HCT116 (cell line): ENCODE measurements at regions not wholly inside any gene's neighbourhood (a gene's known extent, or its start where the extent isn't known, plus 50 kb on each side); places are given as distances from the start of the nearest gene placed in this dataset.

Experiments used
- ATAC-seq: fragments of 200-7000 bp; cut with Tn5 transposase; 2 replicates; pipeline ENCODE4 v1.9.1; 2020; ENCODE audit warnings: mild to moderate bottlenecking, moderate library complexity
- BruUV-seq: library from RNA; stranded (reverse); fragments of 400-500 nt; replicated peaks from 2 replicates; lab custom pipeline; 2021; lab: Mats Ljungman, UMichigan
- CTCF ChIA-PET: fragments of 300-600 bp; sonication (Branson Sonifier 250); formaldehyde crosslinking; loops from one replicate; lab custom pipeline; 2021; ENCODE audit warnings: antibody characterized with exemption; lab: Charles Lee
- POLR2A ChIA-PET: fragments of 300-600, 350-600 bp; sonication (Branson Sonifier 250); formaldehyde crosslinking; loops from one replicate; lab custom pipeline; 2021; ENCODE audit warnings: antibody characterized with exemption; lab: Charles Lee
- RAD21 ChIA-PET, 2 experiments: fragments of 300-600 bp; sonication (Branson Sonifier 250); formaldehyde crosslinking; loops; one replicate each; lab custom pipeline; 2023; ENCODE audit warnings: low total read pairs in 2 of 2; ENCODE audit not compliant: uncharacterized antibody in 2 of 2, unreplicated experiment in 2 of 2, low non-redundant PET in 1 of 2; lab: Charles Lee
- DNase-seq: peaks from one replicate; pipeline ENCODE4 v3.0.0-alpha.2; 2010; ENCODE audit warnings: low read depth, low spot score
- H2AFZ ChIP-seq: fragments of 200-600 bp; shearing (Covaris generic), sonication (generic); 2 replicates; pipeline ENCODE4 v1.6.1; 2017; ENCODE audit warnings: low read depth, mixed run types, mixed read lengths, antibody characterized with exemption, low read length; ENCODE audit not compliant: poor library complexity, severe bottlenecking
- H3K27ac ChIP-seq: 2 replicates; pipeline ENCODE4 v1.5.1; 2012; ENCODE audit warnings: low read depth, low read length
- H3K27me3 ChIP-seq: fragments of 200-600 bp; sonication (generic); 2 replicates; pipeline ENCODE4 v1.6.1; 2016; ENCODE audit warnings: mixed run types, low read length, mixed read lengths; ENCODE audit not compliant: insufficient read depth
- H3K36me3 ChIP-seq, 2 experiments: fragments of 200-500 bp in 1 of 2; fragments of 200-600 bp in 1 of 2; sonication (Bioruptor generic) in 1 of 2; sonication (generic) in 1 of 2; 2 replicates each; pipeline versions ENCODE4 v1.5.1 to v1.6.1; 2014 to 2016; ENCODE audit warnings: low read length in 2 of 2, inconsistent platforms in 1 of 2, mixed read lengths in 1 of 2, mixed run types in 1 of 2; ENCODE audit not compliant: insufficient read depth in 2 of 2, control insufficient read depth in 1 of 2
- H3K4me1 ChIP-seq, 2 experiments: fragments of 200-600 bp in 1 of 2; sonication (generic) in 1 of 2; 2 replicates each; pipeline versions ENCODE4 v1.5.1 to v1.6.1; 2012 to 2017; ENCODE audit warnings: low read length in 2 of 2, inconsistent platforms in 1 of 2, mild to moderate bottlenecking in 1 of 2, mixed read lengths in 1 of 2, mixed run types in 1 of 2, moderate library complexity in 1 of 2; ENCODE audit not compliant: insufficient read depth in 2 of 2, control insufficient read depth in 1 of 2
- H3K4me2 ChIP-seq: fragments of 200-600 bp; sonication (generic); 2 replicates; pipeline ENCODE4 v1.6.1; 2017; ENCODE audit warnings: mixed run types, low read length, mixed read lengths
- H3K4me3 ChIP-seq, 2 experiments: fragments of 200-600 bp in 1 of 2; sonication (generic) in 1 of 2; replicated peaks in 1 of 2; 2 replicates each; pipeline ENCODE4 v1.5.1; 2011 to 2016; ENCODE audit warnings: low read length in 2 of 2, control low read depth in 1 of 2, low read depth in 1 of 2, mild to moderate bottlenecking in 1 of 2, mixed read lengths in 1 of 2, mixed run types in 1 of 2
- H3K79me2 ChIP-seq: fragments of 200-600 bp; sonication (generic); 2 replicates; pipeline ENCODE4 v1.6.1; 2017; ENCODE audit warnings: mild to moderate bottlenecking, mixed run types, low read length, moderate library complexity, mixed read lengths; ENCODE audit not compliant: insufficient read depth
- H3K9ac ChIP-seq: fragments of 200-600 bp; sonication (generic); 2 replicates; pipeline ENCODE4 v1.6.1; 2016; ENCODE audit warnings: low read length, mixed read lengths
- H3K9me2 ChIP-seq: fragments of 200-600 bp; sonication (generic), shearing (Covaris generic); 2 replicates; pipeline ENCODE4 v1.6.1; 2017; ENCODE audit warnings: mixed run types, mild to moderate bottlenecking, moderate library complexity; ENCODE audit not compliant: insufficient read depth
- H3K9me3 ChIP-seq, 2 experiments: fragments of 200-500 bp in 1 of 2; fragments of 200-600 bp in 1 of 2; sonication (Bioruptor generic) in 1 of 2; sonication (generic) in 1 of 2; 2 replicates each; pipeline ENCODE4 v1.6.1; 2014 to 2017; ENCODE audit warnings: low read length in 2 of 2, mixed read lengths in 2 of 2, inconsistent platforms in 1 of 2, low read depth in 1 of 2, mild to moderate bottlenecking in 1 of 2, mixed run types in 1 of 2, moderate library complexity in 1 of 2; ENCODE audit not compliant: control insufficient read depth in 1 of 2, insufficient read depth in 1 of 2
- H4K20me1 ChIP-seq: fragments of 200-600 bp; sonication (generic), shearing (Covaris generic); 2 replicates; pipeline ENCODE4 v1.6.1; 2017; ENCODE audit warnings: mixed run types, mild to moderate bottlenecking, moderate library complexity; ENCODE audit not compliant: insufficient read depth
- CBX3 ChIP-seq: IDR thresholded peaks from 2 replicates; pipeline ENCODE4 v1.6.1; 2012; ENCODE audit warnings: low read depth
- EGR1 ChIP-seq: IDR thresholded peaks from 2 replicates; pipeline ENCODE4 v1.6.1; 2012; ENCODE audit warnings: low read depth
- ELF1 ChIP-seq: IDR thresholded peaks from 2 replicates; pipeline ENCODE4 v1.6.1; 2012; ENCODE audit warnings: low read depth, borderline replicate concordance
- EZH2 ChIP-seq: fragments of 200-600 bp; sonication (generic); IDR thresholded peaks from 2 replicates; pipeline ENCODE4 v1.6.1; 2017; ENCODE audit warnings: antibody characterized with exemption, mixed run types
- FOSL1 ChIP-seq: IDR thresholded peaks from 2 replicates; pipeline ENCODE4 v1.6.1; 2012; ENCODE audit warnings: low read depth
- POLR2AphosphoS5 ChIP-seq: IDR thresholded peaks from 2 replicates; pipeline ENCODE4 v1.6.1; 2011; ENCODE audit warnings: mild to moderate bottlenecking, low read depth, low read length, moderate library complexity
- RAD21 ChIP-seq: IDR thresholded peaks from 2 replicates; pipeline ENCODE4 v1.6.1; 2012; ENCODE audit warnings: low read depth, mild to moderate bottlenecking
- YY1 ChIP-seq: IDR thresholded peaks from 2 replicates; pipeline ENCODE4 v1.6.1; 2011; ENCODE audit warnings: low read length, low read depth, moderate library complexity, mild to moderate bottlenecking; ENCODE audit not compliant: insufficient replicate concordance; ENCODE audit errors: extremely low read depth
- ZFX ChIP-seq: fragments of 450-650 bp; IDR thresholded peaks from 2 replicates; pipeline ENCODE4 v1.6.1; 2017
- intact Hi-C: fragments of 100-400 bp; cut with micrococcal nuclease; formaldehyde crosslinking; loops from 2 replicates; pipeline ENCODE4 v1.10.0; 2022
- TF ChIP-seq, protein P1 (sequence below), 3 experiments: fragments of 200-600 bp in 1 of 3; sonication (generic) in 1 of 3; IDR thresholded peaks in 2 of 3; conservative IDR thresholded peaks in 1 of 3; 2 replicates each; pipeline ENCODE4 v1.5.1; 2012 to 2017; ENCODE audit warnings: low read depth in 2 of 3, low read length in 2 of 3, antibody characterized with exemption in 1 of 3, borderline replicate concordance in 1 of 3, control low read depth in 1 of 3, mild to moderate bottlenecking in 1 of 3, mixed read lengths in 1 of 3, mixed run types in 1 of 3, moderate library complexity in 1 of 3; ENCODE audit not compliant: insufficient read depth in 1 of 3

DNA sequence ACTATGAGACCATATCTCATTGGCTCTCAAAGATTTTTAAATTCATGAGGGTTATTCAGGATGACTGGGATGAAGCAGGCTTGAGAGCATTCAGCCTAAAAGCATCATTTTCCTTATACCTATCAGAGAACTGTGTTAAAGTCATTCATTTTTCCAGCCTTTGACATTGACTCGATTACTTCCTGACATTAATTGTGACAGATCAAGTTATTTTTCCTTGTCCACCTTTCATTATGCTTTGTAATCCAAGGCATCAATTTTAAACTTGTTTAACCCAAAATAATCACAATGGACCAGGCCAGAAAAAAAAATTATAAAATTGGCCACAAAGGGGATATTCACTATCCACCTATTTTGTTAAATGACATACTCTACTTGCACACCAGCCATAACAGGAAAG, 1606.8 kb upstream of the PIK3C3 start:
- Histone ChIP-seq H3K27me3 (no peaks in the 10 kb centered on the region; the same call in 1 of the 2 replicates), H3K9ac (no peak overlapping the region), H3K9me3 (peaks cover 0 to 3% of the 10 kb centered on the region in 2 experiments; a peak in 2 of 4 replicates), H3K36me3 (no peaks in the 10 kb centered on the region), H3K4me3 (no peak overlapping the region), H4K20me1 (no peaks in the 10 kb centered on the region), H3K9me2 (no peaks in the 10 kb centered on the region), H2AFZ (no peak overlapping the region), H3K4me2 (no peak overlapping the region), H3K4me1 (no peaks in the 10 kb centered on the region), H3K79me2 (no peaks in the 10 kb centered on the region), H3K27ac (no peak overlapping the region)
- ATAC-seq = no peak
- no peak for DNase-seq
- POLR2A ChIA-PET = no interaction called here
- CTCF ChIA-PET = no interaction called here
- BruUV-seq = no TSS peak
- TF ChIP-seq ELF1 (no peak), CBX3 (no peak), POLR2AphosphoS5 (no peak), FOSL1 (no peak), ZFX (no peak), YY1 (no peak)
- RAD21 ChIA-PET = no interaction called here
- intact Hi-C loops = no loop called here

DNA sequence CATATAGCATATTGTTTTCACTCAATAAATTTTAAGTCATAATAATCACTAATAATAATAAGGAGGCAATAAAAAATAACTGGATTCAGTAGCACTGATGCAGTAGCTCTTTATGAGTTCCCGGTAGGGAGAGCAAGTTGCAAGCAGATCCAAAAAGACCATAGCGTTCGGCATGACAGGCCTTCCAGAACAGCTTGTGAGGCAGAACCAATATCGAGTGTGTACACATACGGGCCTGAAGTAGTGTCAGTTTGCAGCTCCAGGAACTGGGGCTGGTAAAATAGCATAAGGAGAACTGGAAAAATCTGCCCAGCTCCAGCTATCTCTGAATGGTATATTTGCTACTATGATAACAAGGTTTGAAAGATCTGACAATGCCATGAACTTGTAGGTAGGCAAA, 1607.8 kb upstream of the PIK3C3 start:
- no peak overlapping the region for H3K4me3 ChIP-seq
- no peaks in the 10 kb centered on the region for H3K27me3 ChIP-seq
- no peak overlapping the region for H3K9ac ChIP-seq
- intact Hi-C loops = no loop called here
- no peaks in the 10 kb centered on the region for H3K36me3 ChIP-seq
- no peak for DNase-seq
- BruUV-seq = no TSS peak
- peaks cover 0 to 3% of the 10 kb centered on the region in 2 experiments; a peak in 2 of 4 replicates for H3K9me3 ChIP-seq
- ChIA-PET CTCF (no interaction called here), POLR2A (no interaction called here), RAD21 (no interaction called here)
- no peaks in the 10 kb centered on the region for H3K79me2 ChIP-seq
- TF ChIP-seq FOSL1 = no peak
- TF ChIP-seq EZH2 = no peak
- TF ChIP-seq, protein P1, sequence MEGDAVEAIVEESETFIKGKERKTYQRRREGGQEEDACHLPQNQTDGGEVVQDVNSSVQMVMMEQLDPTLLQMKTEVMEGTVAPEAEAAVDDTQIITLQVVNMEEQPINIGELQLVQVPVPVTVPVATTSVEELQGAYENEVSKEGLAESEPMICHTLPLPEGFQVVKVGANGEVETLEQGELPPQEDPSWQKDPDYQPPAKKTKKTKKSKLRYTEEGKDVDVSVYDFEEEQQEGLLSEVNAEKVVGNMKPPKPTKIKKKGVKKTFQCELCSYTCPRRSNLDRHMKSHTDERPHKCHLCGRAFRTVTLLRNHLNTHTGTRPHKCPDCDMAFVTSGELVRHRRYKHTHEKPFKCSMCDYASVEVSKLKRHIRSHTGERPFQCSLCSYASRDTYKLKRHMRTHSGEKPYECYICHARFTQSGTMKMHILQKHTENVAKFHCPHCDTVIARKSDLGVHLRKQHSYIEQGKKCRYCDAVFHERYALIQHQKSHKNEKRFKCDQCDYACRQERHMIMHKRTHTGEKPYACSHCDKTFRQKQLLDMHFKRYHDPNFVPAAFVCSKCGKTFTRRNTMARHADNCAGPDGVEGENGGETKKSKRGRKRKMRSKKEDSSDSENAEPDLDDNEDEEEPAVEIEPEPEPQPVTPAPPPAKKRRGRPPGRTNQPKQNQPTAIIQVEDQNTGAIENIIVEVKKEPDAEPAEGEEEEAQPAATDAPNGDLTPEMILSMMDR (IDR thresholded peaks at IDR 0.05 in 2 of 3, conservative IDR thresholded peaks at IDR 0.05 in 1 of 3; ENCODE audit: borderline replicate concordance in 1 of 3, insufficient read depth in 1 of 3, low read depth in 2 of 3, low read length in 2 of 3) = no peak
- no peak for TF ChIP-seq EGR1
- TF ChIP-seq CBX3 = no peak
- TF ChIP-seq RAD21 = no peak
- no peak overlapping the region for H2AFZ ChIP-seq
- no peak overlapping the region for H3K4me2 ChIP-seq
- no peak for ATAC-seq
- H3K27ac ChIP-seq = no peak overlapping the region
- H3K9me2 ChIP-seq = no peaks in the 10 kb centered on the region
- no peaks in the 10 kb centered on the region for H4K20me1 ChIP-seq
- H3K4me1 ChIP-seq = no peaks in the 10 kb centered on the region
